ENCODE measurements at regions not wholly inside any gene's neighbourhood (a gene's known extent, or its start where the extent isn't known, plus 50 kb on each side); places are given as distances from the start of the nearest gene placed in this dataset.

DNA sequence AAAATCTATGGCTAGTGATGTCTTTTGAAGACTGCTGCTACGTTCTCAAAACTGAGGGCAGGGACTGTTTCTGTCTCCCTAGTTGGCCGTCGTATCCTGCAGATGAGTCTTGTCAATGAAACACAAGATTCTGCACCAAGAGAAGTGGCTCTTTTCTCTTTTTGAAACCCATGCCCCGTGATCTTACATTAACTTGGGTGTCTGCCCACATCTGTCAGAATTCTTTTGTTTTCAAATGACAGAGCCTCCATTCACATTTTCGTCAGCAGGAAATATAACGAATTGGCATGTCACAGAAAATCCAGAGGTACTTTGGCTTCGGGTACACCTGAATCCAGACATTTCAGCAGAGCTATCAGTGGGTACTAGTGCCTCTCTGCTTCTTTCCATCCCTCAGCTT is 331.3 kb upstream of the PROK2 start:
- H3K4me3 ChIP-seq (ENCODE audit: low read depth, low read length, poor library complexity, severe bottlenecking) = no peak overlapping the region
- TF ChIP-seq, protein P1, sequence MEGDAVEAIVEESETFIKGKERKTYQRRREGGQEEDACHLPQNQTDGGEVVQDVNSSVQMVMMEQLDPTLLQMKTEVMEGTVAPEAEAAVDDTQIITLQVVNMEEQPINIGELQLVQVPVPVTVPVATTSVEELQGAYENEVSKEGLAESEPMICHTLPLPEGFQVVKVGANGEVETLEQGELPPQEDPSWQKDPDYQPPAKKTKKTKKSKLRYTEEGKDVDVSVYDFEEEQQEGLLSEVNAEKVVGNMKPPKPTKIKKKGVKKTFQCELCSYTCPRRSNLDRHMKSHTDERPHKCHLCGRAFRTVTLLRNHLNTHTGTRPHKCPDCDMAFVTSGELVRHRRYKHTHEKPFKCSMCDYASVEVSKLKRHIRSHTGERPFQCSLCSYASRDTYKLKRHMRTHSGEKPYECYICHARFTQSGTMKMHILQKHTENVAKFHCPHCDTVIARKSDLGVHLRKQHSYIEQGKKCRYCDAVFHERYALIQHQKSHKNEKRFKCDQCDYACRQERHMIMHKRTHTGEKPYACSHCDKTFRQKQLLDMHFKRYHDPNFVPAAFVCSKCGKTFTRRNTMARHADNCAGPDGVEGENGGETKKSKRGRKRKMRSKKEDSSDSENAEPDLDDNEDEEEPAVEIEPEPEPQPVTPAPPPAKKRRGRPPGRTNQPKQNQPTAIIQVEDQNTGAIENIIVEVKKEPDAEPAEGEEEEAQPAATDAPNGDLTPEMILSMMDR (conservative IDR thresholded peaks at IDR 0.05; ENCODE audit: low read depth, low read length) = no peak
- TF ChIP-seq EZH2 (IDR thresholded peaks at IDR 0.05; ENCODE audit: borderline replicate concordance, low read depth, low read length, poor library complexity, severe bottlenecking) = no peak
- CTCF ChIA-PET = no interaction called here
- H3K36me3 ChIP-seq (ENCODE audit: insufficient read depth, low read length, poor library complexity, severe bottlenecking) = no peaks in the 10 kb centered on the region
- no TSS peak for BruUV-seq (replicated peaks)
- no peaks in the 10 kb centered on the region for H3K4me1 ChIP-seq (ENCODE audit: insufficient read depth, low read length, poor library complexity, severe bottlenecking)
- no peak overlapping the region for H3K27ac ChIP-seq (ENCODE audit: low read depth, low read length, poor library complexity, severe bottlenecking)
- no peak for DNase-seq (ENCODE audit: low spot score)
- intact Hi-C loops (cut with micrococcal nuclease; ENCODE audit: unreplicated experiment) = no loop called here
- no peaks in the 10 kb centered on the region for H3K9me3 ChIP-seq (ENCODE audit: low read depth, low read length, poor library complexity, severe bottlenecking)
- POLR2A ChIA-PET (ENCODE audit: low non-redundant PET) = no interaction called here
- H3K27me3 ChIP-seq (replicated peaks; ENCODE audit: insufficient read depth, low read depth, low read length, poor library complexity) = no peaks in the 10 kb centered on the region

DNA sequence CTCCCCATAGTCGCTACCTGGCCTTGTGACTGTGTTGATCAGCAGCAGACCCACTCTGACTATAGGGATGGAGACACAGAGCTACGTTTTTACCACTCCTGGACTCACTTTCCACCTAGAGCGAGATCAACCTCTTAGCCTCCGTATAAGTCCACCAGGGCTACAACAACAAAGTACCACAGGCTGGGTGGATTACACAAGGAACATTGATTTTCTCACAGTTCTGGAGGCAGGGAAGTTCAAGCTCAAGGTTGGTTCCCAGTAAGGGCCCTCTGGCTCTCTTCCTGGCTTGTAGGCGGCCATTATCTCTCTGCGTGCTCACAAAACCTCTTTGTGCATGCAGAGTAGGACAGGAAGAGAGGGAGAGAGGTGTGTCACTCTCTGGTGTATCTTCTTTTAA is 330.4 kb upstream of the PROK2 start:
- Histone ChIP-seq H3K27me3 (replicated peaks; ENCODE audit: insufficient read depth, low read depth, low read length, poor library complexity) (no peaks in the 10 kb centered on the region), H3K27ac (ENCODE audit: low read depth, low read length, poor library complexity, severe bottlenecking) (no peak overlapping the region), H3K9me3 (ENCODE audit: low read depth, low read length, poor library complexity, severe bottlenecking) (no peaks in the 10 kb centered on the region), H3K36me3 (ENCODE audit: insufficient read depth, low read length, poor library complexity, severe bottlenecking) (no peaks in the 10 kb centered on the region), H3K4me1 (ENCODE audit: insufficient read depth, low read length, poor library complexity, severe bottlenecking) (no peaks in the 10 kb centered on the region), H3K4me3 (ENCODE audit: low read depth, low read length, poor library complexity, severe bottlenecking) (no peak overlapping the region)
- no peak for TF ChIP-seq EZH2 (IDR thresholded peaks at IDR 0.05; ENCODE audit: borderline replicate concordance, low read depth, low read length, poor library complexity, severe bottlenecking)
- TF ChIP-seq, protein P1 (conservative IDR thresholded peaks at IDR 0.05; ENCODE audit: low read depth, low read length) = no peak
- no peak for DNase-seq (ENCODE audit: low spot score)
- ChIA-PET POLR2A (ENCODE audit: low non-redundant PET) (no interaction called here), CTCF (no interaction called here)
- no TSS peak for BruUV-seq (replicated peaks)
- intact Hi-C loops (cut with micrococcal nuclease; ENCODE audit: unreplicated experiment) = no loop called here

DNA sequence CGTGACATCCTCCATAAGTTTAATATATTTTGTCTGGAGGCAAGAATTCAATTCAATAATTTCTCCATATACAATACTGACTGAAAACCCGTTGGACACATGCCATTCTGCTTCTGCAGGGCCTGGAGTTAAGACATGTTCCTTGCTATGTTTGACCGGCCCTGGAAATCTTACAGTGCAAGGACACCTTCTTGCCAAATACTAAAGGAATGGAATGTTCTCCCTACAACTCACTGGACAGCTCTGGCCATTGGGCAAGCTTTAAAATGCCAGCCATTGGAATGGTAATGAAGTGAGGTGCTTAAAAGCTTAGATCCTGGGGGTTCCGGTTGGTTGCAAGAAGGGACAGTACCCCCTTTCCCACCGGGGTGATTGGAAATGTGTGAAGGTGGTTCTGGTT is 329.8 kb upstream of the PROK2 start:
- no peaks in the 10 kb centered on the region for H3K27me3 ChIP-seq (replicated peaks; ENCODE audit: insufficient read depth, low read depth, low read length, poor library complexity)
- TF ChIP-seq EZH2 (IDR thresholded peaks at IDR 0.05; ENCODE audit: borderline replicate concordance, low read depth, low read length, poor library complexity, severe bottlenecking) = no peak
- DNase-seq (ENCODE audit: low spot score) = no peak
- H3K9me3 ChIP-seq (ENCODE audit: low read depth, low read length, poor library complexity, severe bottlenecking) = no peaks in the 10 kb centered on the region
- intact Hi-C loops (cut with micrococcal nuclease; ENCODE audit: unreplicated experiment) = no loop called here
- no peak overlapping the region for H3K4me3 ChIP-seq (ENCODE audit: low read depth, low read length, poor library complexity, severe bottlenecking)
- H3K36me3 ChIP-seq (ENCODE audit: insufficient read depth, low read length, poor library complexity, severe bottlenecking) = no peaks in the 10 kb centered on the region
- no TSS peak for BruUV-seq (replicated peaks)
- ChIA-PET CTCF (no interaction called here), POLR2A (ENCODE audit: low non-redundant PET) (no interaction called here)
- no peaks in the 10 kb centered on the region for H3K4me1 ChIP-seq (ENCODE audit: insufficient read depth, low read length, poor library complexity, severe bottlenecking)
- no peak overlapping the region for H3K27ac ChIP-seq (ENCODE audit: low read depth, low read length, poor library complexity, severe bottlenecking)

DNA sequence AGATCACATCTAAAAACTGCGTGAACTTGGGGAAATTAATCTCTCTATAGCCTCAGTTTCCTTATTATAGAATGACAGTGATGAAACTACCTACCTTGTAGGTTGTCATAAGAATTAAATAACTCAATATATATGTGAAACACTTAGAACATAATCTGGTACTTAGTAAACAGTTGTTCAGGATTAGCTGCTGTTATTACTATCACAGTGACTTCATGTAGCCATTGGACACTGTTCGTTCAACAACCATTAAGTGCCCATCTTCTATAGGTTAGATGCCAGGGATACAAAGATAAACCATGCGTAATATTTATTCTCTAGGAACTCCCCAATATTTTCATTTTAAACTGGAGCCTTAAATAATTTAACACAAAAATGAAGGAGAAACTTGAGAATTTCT is 329.0 kb upstream of the PROK2 start:
- H3K27ac ChIP-seq (ENCODE audit: low read depth, low read length, poor library complexity, severe bottlenecking) = no peak overlapping the region
- H3K4me1 ChIP-seq (ENCODE audit: insufficient read depth, low read length, poor library complexity, severe bottlenecking) = no peaks in the 10 kb centered on the region
- no peak for DNase-seq (ENCODE audit: low spot score)
- CTCF ChIA-PET = no interaction called here
- BruUV-seq (replicated peaks) = no TSS peak
- no peaks in the 10 kb centered on the region for H3K36me3 ChIP-seq (ENCODE audit: insufficient read depth, low read length, poor library complexity, severe bottlenecking)
- POLR2A ChIA-PET (ENCODE audit: low non-redundant PET) = no interaction called here
- intact Hi-C loops (cut with micrococcal nuclease; ENCODE audit: unreplicated experiment) = no loop called here
- TF ChIP-seq, protein P1 (conservative IDR thresholded peaks at IDR 0.05; ENCODE audit: low read depth, low read length) = no peak
- TF ChIP-seq EZH2 (IDR thresholded peaks at IDR 0.05; ENCODE audit: borderline replicate concordance, low read depth, low read length, poor library complexity, severe bottlenecking) = no peak
- H3K9me3 ChIP-seq (ENCODE audit: low read depth, low read length, poor library complexity, severe bottlenecking) = no peaks in the 10 kb centered on the region
- no peak overlapping the region for H3K4me3 ChIP-seq (ENCODE audit: low read depth, low read length, poor library complexity, severe bottlenecking)
- no peaks in the 10 kb centered on the region for H3K27me3 ChIP-seq (replicated peaks; ENCODE audit: insufficient read depth, low read depth, low read length, poor library complexity)
